PC-9 (cell line): ENCODE measurements at regions not wholly inside any gene's neighbourhood (a gene's known extent, or its start where the extent isn't known, plus 50 kb on each side); places are given as distances from the start of the nearest gene placed in this dataset.

ENCODE experiments used
- BruUV-seq: library from RNA; stranded (reverse); fragments of 400-500 nt; replicated peaks from 2 replicates; lab custom pipeline; 2021; lab: Mats Ljungman, UMichigan
- CTCF ChIA-PET: fragments of 300-600 bp; sonication (Branson Sonifier 250); formaldehyde crosslinking; loops from one replicate; lab custom pipeline; 2022; ENCODE audit warnings: antibody characterized with exemption; lab: Charles Lee
- POLR2A ChIA-PET: fragments of 300-600 bp; sonication (Branson Sonifier 250); formaldehyde crosslinking; loops from one replicate; lab custom pipeline; 2022; ENCODE audit warnings: antibody characterized with exemption; ENCODE audit not compliant: unreplicated experiment; lab: Charles Lee
- DNase-seq, 2 experiments: peaks; one replicate each; pipeline versions ENCODE4 v3.0.0 to v3.0.0-alpha.2; 2015 to 2022; ENCODE audit warnings: mixed read lengths in 1 of 2
- H2AFZ ChIP-seq: fragments of 200-600 bp; sonication (generic); 2 replicates; pipeline ENCODE4 v1.8.1; 2017; ENCODE audit warnings: antibody characterized with exemption
- H3F3A ChIP-seq: fragments of 200-600 bp; sonication (generic); 2 replicates; pipeline ENCODE4 v1.8.1; 2017; ENCODE audit warnings: antibody characterized with exemption, mild to moderate bottlenecking, low read depth; ENCODE audit not compliant: insufficient read depth
- H3K27ac ChIP-seq: fragments of 200-600 bp; sonication (generic); 2 replicates; pipeline ENCODE4 v1.6.1; 2016; ENCODE audit warnings: mixed run types
- H3K27me3 ChIP-seq: fragments of 200-600 bp; sonication (generic); 2 replicates; pipeline ENCODE4 v1.6.1; 2016; ENCODE audit warnings: low read depth, mixed run types; ENCODE audit not compliant: insufficient read depth
- H3K36me3 ChIP-seq: fragments of 200-600 bp; sonication (generic); 2 replicates; pipeline ENCODE4 v1.6.1; 2016; ENCODE audit warnings: low read depth, mixed run types
- H3K4me1 ChIP-seq: fragments of 200-600 bp; sonication (generic); replicated peaks from 2 replicates; pipeline ENCODE4 v1.6.1; 2016; ENCODE audit warnings: mixed run types; ENCODE audit not compliant: insufficient read depth
- H3K4me2 ChIP-seq: fragments of 200-600 bp; sonication (generic); 2 replicates; pipeline ENCODE4 v1.6.1; 2017; ENCODE audit warnings: mixed run types
- H3K4me3 ChIP-seq: fragments of 200-600 bp; sonication (generic); 2 replicates; pipeline ENCODE4 v1.6.1; 2016; ENCODE audit warnings: mixed run types
- H3K79me2 ChIP-seq: fragments of 200-600 bp; sonication (generic); 2 replicates; pipeline ENCODE4 v1.6.1; 2017; ENCODE audit warnings: low read depth, mixed run types
- H3K9me2 ChIP-seq: fragments of 200-600 bp; sonication (generic); 2 replicates; pipeline ENCODE4 v1.8.1; 2017; ENCODE audit warnings: mild to moderate bottlenecking; ENCODE audit not compliant: insufficient read depth
- H3K9me3 ChIP-seq: fragments of 200-600 bp; sonication (generic); 2 replicates; pipeline ENCODE4 v1.8.1; 2016; ENCODE audit warnings: low read depth; ENCODE audit not compliant: insufficient read depth
- H4K20me1 ChIP-seq: fragments of 200-600 bp; sonication (generic); 2 replicates; pipeline ENCODE4 v1.8.1; 2017; ENCODE audit not compliant: insufficient read depth
- CTCF ChIP-seq: fragments of 200-600 bp; sonication (generic); conservative IDR thresholded peaks from 2 replicates; pipeline ENCODE4 v1.6.1; 2017; ENCODE audit warnings: mixed run types, antibody characterized with exemption, mild to moderate bottlenecking, moderate library complexity
- EZH2 ChIP-seq: fragments of 200-600 bp; sonication (generic); IDR thresholded peaks from 2 replicates; pipeline ENCODE4 v1.8.0; 2017; ENCODE audit warnings: antibody characterized with exemption, low read depth
- intact Hi-C: fragments of 100-400 bp; cut with micrococcal nuclease; formaldehyde crosslinking; loops from one replicate; pipeline ENCODE4 v1.10.0; 2022; ENCODE audit not compliant: unreplicated experiment

- no peak overlapping the region for H2AFZ ChIP-seq
- intact Hi-C loops, result no loop called here
- no peaks in the 10 kb centered on the region for H3F3A ChIP-seq
- H3K9me2 ChIP-seq, result no peaks in the 10 kb centered on the region
- H3K79me2 ChIP-seq, result no peaks in the 10 kb centered on the region
- no peaks in the 10 kb centered on the region for H3K27me3 ChIP-seq
- POLR2A ChIA-PET, result no interaction called here
- H3K4me3 ChIP-seq, result no peak overlapping the region
- CTCF ChIA-PET, result no interaction called here
- no TSS peak for BruUV-seq
- no peaks in the 10 kb centered on the region for H3K4me1 ChIP-seq
- H4K20me1 ChIP-seq, result no peaks in the 10 kb centered on the region
- H3K27ac ChIP-seq, result no peak overlapping the region
- DNase-seq, result no peak
- no peaks in the 10 kb centered on the region for H3K36me3 ChIP-seq
- TF ChIP-seq EZH2 (no peak), CTCF (no peak)
- no peaks in the 10 kb centered on the region for H3K9me3 ChIP-seq
- no peak overlapping the region for H3K4me2 ChIP-seq
Measured at GRCh38 chr21:27212441-27212840, 245.6 kb upstream of the ADAMTS5 start.

- Histone ChIP-seq H3K9me2 (no peaks in the 10 kb centered on the region), H4K20me1 (no peaks in the 10 kb centered on the region), H3K27ac (no peak overlapping the region), H3K4me1 (no peaks in the 10 kb centered on the region), H3K4me2 (no peak overlapping the region), H3K27me3 (no peaks in the 10 kb centered on the region), H3K4me3 (no peak overlapping the region), H3F3A (no peaks in the 10 kb centered on the region), H3K36me3 (no peaks in the 10 kb centered on the region), H3K79me2 (no peaks in the 10 kb centered on the region), H3K9me3 (no peaks in the 10 kb centered on the region), H2AFZ (no peak overlapping the region)
- intact Hi-C loops, result no loop called here
- POLR2A ChIA-PET, result no interaction called here
- BruUV-seq, result no TSS peak
- DNase-seq, result no peak
- CTCF ChIA-PET, result no interaction called here
- TF ChIP-seq EZH2, result no peak
- TF ChIP-seq CTCF, result no peak
Measured at GRCh38 chr21:27209546-27209945, 242.7 kb upstream of the ADAMTS5 start.

GRCh38 chr21:27206368-27206982 lies 239.6 kb upstream of the ADAMTS5 start:
- H3K4me3 ChIP-seq, result no peak overlapping the region
- H4K20me1 ChIP-seq, result no peaks in the 10 kb centered on the region
- H3K79me2 ChIP-seq, result no peaks in the 10 kb centered on the region
- H3F3A ChIP-seq, result no peaks in the 10 kb centered on the region
- DNase-seq, result no peak
- H3K9me3 ChIP-seq, result no peaks in the 10 kb centered on the region
- H3K36me3 ChIP-seq, result no peaks in the 10 kb centered on the region
- no peak for TF ChIP-seq CTCF
- intact Hi-C loops, result no loop called here
- no peaks in the 10 kb centered on the region for H3K9me2 ChIP-seq
- H3K4me2 ChIP-seq, result no peak overlapping the region
- no peak overlapping the region for H3K27ac ChIP-seq
- POLR2A ChIA-PET, result no interaction called here
- CTCF ChIA-PET, result no interaction called here
- H3K27me3 ChIP-seq, result no peaks in the 10 kb centered on the region
- H3K4me1 ChIP-seq, result no peaks in the 10 kb centered on the region
- H2AFZ ChIP-seq, result no peak overlapping the region
- no TSS peak for BruUV-seq
